Transverse colon (tissue), 4 donors: ENCODE measurements at regions not wholly inside any gene's neighbourhood (a gene's known extent, or its start where the extent isn't known, plus 50 kb on each side); places are given as distances from the start of the nearest gene placed in this dataset.

Source experiments
- CTCF ChIP-seq, 5 experiments: fragments of 200-600 bp in 3 of 5; fragments of 450-650 bp in 2 of 5; sonication (generic) in 3 of 5; IDR thresholded peaks; 1 replicate in 2 of 5; 2 replicates in 3 of 5; pipeline ENCODE4 v1.5.1; 2016 to 2017; ENCODE audit warnings: antibody characterized with exemption in 5 of 5, inconsistent platforms in 3 of 5, mild to moderate bottlenecking in 2 of 5, moderate library complexity in 1 of 5
- EP300 ChIP-seq: sonication (generic); formaldehyde crosslinking; IDR thresholded peaks from one replicate; pipeline ENCODE4 v1.6.1; 2017; ENCODE audit warnings: antibody characterized with exemption, low read depth
- POLR2A ChIP-seq: fragments of 450-650 bp; IDR thresholded peaks from one replicate; pipeline ENCODE4 v1.6.1; 2016; ENCODE audit warnings: antibody characterized with exemption, mild to moderate bottlenecking, moderate library complexity
- POLR2AphosphoS5 ChIP-seq, 3 donors: sonication (generic); formaldehyde crosslinking; IDR thresholded peaks; one replicate each; pipeline ENCODE4 v1.6.1; 2016; ENCODE audit warnings: antibody characterized with exemption in 3 of 3

- TF ChIP-seq CTCF (IDR thresholded peaks at IDR 0.05): no peak
- TF ChIP-seq POLR2A: no peak
- TF ChIP-seq EP300: no peak
- TF ChIP-seq POLR2AphosphoS5 (IDR thresholded peaks at IDR 0.05): no peak
Measured at GRCh38 chr2:16485251-16485650, 180.4 kb downstream of the CYRIA start.
